SJSA1 (cell line): ENCODE measurements at regions not wholly inside any gene's neighbourhood (a gene's known extent, or its start where the extent isn't known, plus 50 kb on each side); places are given as distances from the start of the nearest gene placed in this dataset.
"Not testable (repeated sequence)": the region's sequence is repeated elsewhere in the genome, so short reads cannot be mapped to it uniquely, and the experiment has no call there.

Experiments
- DNase-seq, 2 experiments: peaks; one replicate each; pipeline ENCODE4 v3.0.0-alpha.2; 2015 to 2020; ENCODE audit warnings: low spot score in 2 of 2, low read depth in 1 of 2
- H3K27ac ChIP-seq: fragments of 250-450 bp; sonication (Bioruptor Pico); 2 replicates; pipeline ENCODE4 v1.5.1; 2020; ENCODE audit warnings: mild to moderate bottlenecking, moderate library complexity
- H3K27me3 ChIP-seq: fragments of 250-450 bp; sonication (Bioruptor Pico); replicated peaks from 2 replicates; pipeline ENCODE4 v1.5.1; 2020; ENCODE audit warnings: mild to moderate bottlenecking, moderate library complexity
- H3K36me3 ChIP-seq: fragments of 250-450 bp; sonication (Bioruptor Pico); 2 replicates; pipeline ENCODE4 v1.5.1; 2020; ENCODE audit warnings: mild to moderate bottlenecking
- H3K4me1 ChIP-seq: fragments of 250-450 bp; sonication (Bioruptor Pico); replicated peaks from 2 replicates; pipeline ENCODE4 v1.6.1; 2021; ENCODE audit warnings: mild to moderate bottlenecking
- H3K4me3 ChIP-seq: fragments of 250-450 bp; sonication (Bioruptor Pico); 2 replicates; pipeline ENCODE4 v1.5.1; 2020; ENCODE audit warnings: mild to moderate bottlenecking
- H3K9me3 ChIP-seq: fragments of 250-450 bp; sonication (Bioruptor Pico); replicated peaks from 2 replicates; pipeline ENCODE4 v1.5.1; 2020; ENCODE audit warnings: mild to moderate bottlenecking

DNA sequence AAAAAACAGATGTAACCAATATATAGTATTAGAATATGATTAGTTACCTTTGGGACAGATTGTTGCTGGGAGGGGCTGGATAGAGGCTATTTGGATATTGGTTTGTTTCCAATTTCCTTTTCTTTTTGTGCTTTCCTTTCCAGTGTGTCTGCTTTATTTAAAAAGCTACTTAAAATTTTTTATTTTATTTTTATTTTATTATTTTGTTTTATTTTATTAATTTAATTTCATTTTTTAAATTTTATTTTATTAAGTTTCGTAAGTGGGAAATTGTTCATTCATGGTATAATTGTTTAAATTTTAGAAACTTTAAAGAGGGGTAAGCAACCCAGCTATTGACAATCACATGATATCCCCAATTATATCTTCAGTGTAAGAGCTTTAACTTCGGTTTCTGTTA is 2077.0 kb upstream of the PCDH20 start:
- no peak for DNase-seq
- H3K27ac ChIP-seq, result no peak overlapping the region
- no peaks in the 10 kb centered on the region for H3K36me3 ChIP-seq
- no peaks in the 10 kb centered on the region for H3K9me3 ChIP-seq
- no peaks in the 10 kb centered on the region for H3K27me3 ChIP-seq
- H3K4me3 ChIP-seq, result no peak overlapping the region
- no peaks in the 10 kb centered on the region for H3K4me1 ChIP-seq

DNA sequence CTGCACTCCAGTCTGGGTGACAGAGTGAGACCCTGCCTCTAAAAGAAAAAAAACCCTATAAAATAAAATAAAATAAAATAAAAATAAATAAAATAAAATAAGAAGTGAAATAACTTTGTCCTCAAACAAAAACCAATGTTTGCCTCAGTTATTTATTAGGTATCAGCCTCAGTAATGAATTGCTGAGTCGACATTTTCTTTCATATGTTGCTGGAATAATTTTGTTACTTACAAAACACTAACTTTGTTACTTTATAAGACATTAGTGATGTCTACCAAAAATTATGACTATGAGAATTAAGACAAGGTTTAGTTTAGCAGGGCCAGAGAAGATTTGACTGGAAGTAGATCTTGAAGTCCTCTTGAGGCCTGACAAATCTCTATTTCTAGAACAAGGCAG is 2074.5 kb upstream of the PCDH20 start:
- Histone ChIP-seq H3K27me3 (no peaks in the 10 kb centered on the region), H3K9me3 (no peaks in the 10 kb centered on the region), H3K36me3 (no peaks in the 10 kb centered on the region), H3K4me3 (no peak overlapping the region), H3K4me1 (no peaks in the 10 kb centered on the region), H3K27ac (no peak overlapping the region)
- DNase-seq, result no peak

DNA sequence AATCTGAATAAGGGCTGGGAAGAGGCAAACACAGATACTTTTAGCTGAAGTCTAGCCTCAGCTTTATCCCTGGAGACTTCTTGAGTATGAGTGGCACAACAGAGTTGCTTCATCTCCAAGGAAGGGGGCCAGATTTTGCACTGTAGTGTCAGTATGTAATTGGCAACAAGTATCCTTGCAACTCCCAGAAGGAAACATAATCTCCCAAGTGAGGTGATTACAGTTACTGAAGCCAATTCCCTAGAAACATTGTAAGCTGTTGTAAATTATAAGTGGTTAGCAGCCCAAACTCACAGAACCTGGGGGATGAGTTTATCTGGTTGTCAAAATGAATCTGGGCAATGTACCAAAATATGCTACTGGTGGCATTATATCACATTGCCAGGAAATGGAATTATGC is 2065.7 kb upstream of the PCDH20 start:
- H3K4me3 ChIP-seq, result no peak overlapping the region
- H3K27me3 ChIP-seq, result no peaks in the 10 kb centered on the region
- no peak overlapping the region for H3K27ac ChIP-seq
- no peak for DNase-seq
- no peaks in the 10 kb centered on the region for H3K4me1 ChIP-seq
- H3K36me3 ChIP-seq, result no peaks in the 10 kb centered on the region
- no peaks in the 10 kb centered on the region for H3K9me3 ChIP-seq

- Histone ChIP-seq H3K4me3 (no peak overlapping the region), H3K36me3 (no peaks in the 10 kb centered on the region), H3K27ac (no peak overlapping the region), H3K9me3 (0 out of 2 replicates have a peak, but pooled peaks cover 2% of the 10 kb centered on the region), H3K27me3 (no peaks in the 10 kb centered on the region), H3K4me1 (no peaks in the 10 kb centered on the region)
- no peak for DNase-seq
These were observed 2057.1 kb upstream of the PCDH20 start for GRCh38 chr13:63472711-63473110.

GRCh38 chr13:63463782-63464610 is 2048.3 kb upstream of the PCDH20 start:
- no peak overlapping the region for H3K4me3 ChIP-seq
- H3K4me1 ChIP-seq, result no peaks in the 10 kb centered on the region
- no peak for DNase-seq
- no peak overlapping the region for H3K27ac ChIP-seq
- no peaks in the 10 kb centered on the region for H3K36me3 ChIP-seq
- no peaks in the 10 kb centered on the region for H3K27me3 ChIP-seq
- no peaks in the 10 kb centered on the region for H3K9me3 ChIP-seq

- Histone ChIP-seq H3K36me3 (no peaks in the 10 kb centered on the region), H3K4me3 (no peak overlapping the region), H3K27ac (no peak overlapping the region), H3K27me3 (no peaks in the 10 kb centered on the region), H3K4me1 (no peaks in the 10 kb centered on the region), H3K9me3 (no peaks in the 10 kb centered on the region)
- DNase-seq, result no peak
These were observed 2044.9 kb upstream of the PCDH20 start for GRCh38 chr13:63460462-63461090.

GRCh38 chr13:63457186-63457585 is 2041.5 kb upstream of the PCDH20 start:
- H3K27me3 ChIP-seq, result no peaks in the 10 kb centered on the region
- no peak for DNase-seq
- no peak overlapping the region for H3K27ac ChIP-seq
- no peaks in the 10 kb centered on the region for H3K4me1 ChIP-seq
- H3K4me3 ChIP-seq, result no peak overlapping the region
- no peaks in the 10 kb centered on the region for H3K9me3 ChIP-seq
- H3K36me3 ChIP-seq, result no peaks in the 10 kb centered on the region

DNA sequence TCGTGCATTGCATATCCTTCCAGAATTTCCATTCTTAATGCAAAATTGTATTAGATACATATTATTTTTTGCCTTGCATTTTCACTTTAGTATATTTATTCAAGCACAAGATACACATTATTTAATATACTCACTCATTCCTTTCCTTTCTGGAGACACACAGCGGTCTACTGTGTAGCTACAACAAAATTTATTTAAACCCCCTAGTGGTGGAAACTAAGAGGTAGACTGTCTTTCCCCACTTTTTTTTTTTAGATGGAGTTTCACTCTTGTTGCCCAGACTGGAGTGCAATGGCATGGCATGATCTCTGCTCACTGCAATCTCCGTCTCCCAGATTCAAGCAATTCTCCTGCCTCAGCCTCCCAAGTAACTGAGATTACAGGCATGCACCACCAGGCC is 2040.3 kb upstream of the PCDH20 start:
- no peaks in the 10 kb centered on the region for H3K36me3 ChIP-seq
- no peaks in the 10 kb centered on the region for H3K27me3 ChIP-seq
- H3K9me3 ChIP-seq, result no peaks in the 10 kb centered on the region
- DNase-seq, result no peak
- no peak overlapping the region for H3K27ac ChIP-seq
- H3K4me3 ChIP-seq, result no peak overlapping the region
- no peaks in the 10 kb centered on the region for H3K4me1 ChIP-seq

DNA sequence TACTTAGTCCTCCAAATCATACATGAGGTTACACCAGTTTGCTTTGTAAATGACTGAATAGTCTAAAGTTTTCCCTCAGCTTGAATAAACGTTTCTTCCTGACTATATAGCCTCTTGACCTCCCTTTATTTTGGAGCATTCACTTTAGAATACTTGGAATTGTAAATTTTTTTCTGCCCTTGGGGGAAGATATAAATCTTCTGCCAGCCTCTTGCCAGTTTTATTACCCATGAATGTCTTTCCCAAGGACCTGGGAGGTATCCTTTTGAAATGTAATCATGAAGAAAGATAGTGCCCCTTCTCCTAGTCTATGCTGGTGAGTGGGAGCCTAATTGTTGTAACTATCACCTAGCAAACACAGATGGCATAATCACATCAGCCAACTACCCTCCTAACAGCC is 2033.9 kb upstream of the PCDH20 start:
- Histone ChIP-seq H3K36me3 (no peaks in the 10 kb centered on the region), H3K27ac (no peak overlapping the region), H3K27me3 (no peaks in the 10 kb centered on the region), H3K9me3 (no peaks in the 10 kb centered on the region), H3K4me3 (no peak overlapping the region), H3K4me1 (no peaks in the 10 kb centered on the region)
- no peak for DNase-seq

- Histone ChIP-seq H3K27ac (no peak overlapping the region), H3K9me3 (no peaks in the 10 kb centered on the region), H3K36me3 (no peaks in the 10 kb centered on the region), H3K4me3 (no peak overlapping the region), H3K4me1 (no peaks in the 10 kb centered on the region), H3K27me3 (no peaks in the 10 kb centered on the region)
- DNase-seq, result no peak
These were observed 2033.0 kb upstream of the PCDH20 start for GRCh38 chr13:63448692-63449091.

DNA sequence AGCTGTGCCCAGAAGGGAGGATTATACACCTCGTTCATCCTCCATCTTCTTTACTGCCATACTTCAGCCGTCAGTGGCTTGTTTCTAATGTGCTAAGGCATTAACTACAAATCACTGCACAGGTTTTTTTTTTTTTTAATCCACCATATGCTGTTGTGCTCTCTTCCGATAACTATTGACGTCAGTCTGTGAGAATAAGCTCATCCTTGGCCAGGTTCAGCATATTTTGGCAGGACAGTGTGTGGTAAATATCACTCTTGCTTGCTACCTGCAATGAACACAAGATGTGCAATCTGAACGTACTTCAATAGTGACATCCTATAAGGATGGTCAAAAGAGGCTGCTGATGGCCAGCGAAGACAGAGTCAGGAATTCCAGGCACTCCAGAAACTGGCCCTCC is 2030.7 kb upstream of the PCDH20 start:
- no peak overlapping the region for H3K27ac ChIP-seq
- no peaks in the 10 kb centered on the region for H3K9me3 ChIP-seq
- H3K4me1 ChIP-seq, result no peaks in the 10 kb centered on the region
- H3K36me3 ChIP-seq, result no peaks in the 10 kb centered on the region
- H3K4me3 ChIP-seq, result no peak overlapping the region
- H3K27me3 ChIP-seq, result no peaks in the 10 kb centered on the region
- DNase-seq, result no peak

DNA sequence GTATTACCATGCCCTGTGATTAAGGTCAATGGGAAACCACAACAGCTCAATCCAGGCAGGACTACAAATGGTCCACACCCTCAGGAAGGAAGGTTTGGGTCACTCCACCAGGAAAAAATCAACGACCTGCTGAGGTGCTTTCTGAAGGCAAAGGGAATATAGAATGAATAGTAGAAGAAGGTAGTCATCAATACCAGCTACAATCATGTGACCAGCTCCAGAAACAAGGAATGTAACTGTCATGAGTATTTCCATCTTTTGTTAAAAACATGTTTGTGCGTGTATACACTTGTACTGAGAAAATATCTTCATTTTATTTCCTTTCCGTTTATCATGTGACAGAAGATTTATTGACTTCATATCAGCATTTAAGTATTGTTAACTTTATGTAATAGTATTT is 2028.6 kb upstream of the PCDH20 start:
- H3K27me3 ChIP-seq, H3K4me1 ChIP-seq, H3K27ac ChIP-seq, H3K36me3 ChIP-seq, DNase-seq, H3K9me3 ChIP-seq, H3K4me3 ChIP-seq: not testable (repeated sequence)

DNA sequence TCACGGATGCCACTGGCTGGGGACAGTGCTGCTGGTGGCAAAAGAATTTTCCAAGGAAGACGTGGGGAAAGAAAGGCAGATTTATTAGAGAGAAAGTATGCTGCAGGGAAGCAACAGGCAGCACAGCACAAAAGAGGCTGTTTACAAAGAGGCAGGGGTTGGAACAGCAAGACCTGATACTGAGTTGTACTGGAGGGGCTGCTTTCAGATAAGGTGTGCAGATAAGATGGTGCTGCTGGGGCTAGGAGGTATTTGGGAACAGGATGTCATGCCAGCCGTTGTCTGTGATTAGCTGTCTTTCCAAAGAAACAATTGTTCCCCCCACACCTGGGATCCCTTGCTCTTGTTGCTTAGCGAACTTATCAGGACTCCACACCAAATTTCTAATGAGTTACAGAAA is 2023.3 kb upstream of the PCDH20 start:
- Histone ChIP-seq H3K4me3 (no peak overlapping the region), H3K36me3 (no peaks in the 10 kb centered on the region), H3K27me3 (no peaks in the 10 kb centered on the region), H3K27ac (no peak overlapping the region), H3K4me1 (no peaks in the 10 kb centered on the region), H3K9me3 (no peaks in the 10 kb centered on the region)
- no peak for DNase-seq

GRCh38 chr13:63436325-63436668 is 2020.6 kb upstream of the PCDH20 start:
- no peaks in the 10 kb centered on the region for H3K27me3 ChIP-seq
- no peaks in the 10 kb centered on the region for H3K9me3 ChIP-seq
- DNase-seq, result no peak
- no peaks in the 10 kb centered on the region for H3K36me3 ChIP-seq
- no peak overlapping the region for H3K4me3 ChIP-seq
- no peaks in the 10 kb centered on the region for H3K4me1 ChIP-seq
- H3K27ac ChIP-seq, result no peak overlapping the region
